ENCODE measurements at regions not wholly inside any gene's neighbourhood (a gene's known extent, or its start where the extent isn't known, plus 50 kb on each side); places are given as distances from the start of the nearest gene placed in this dataset.

GRCh38 chr13:50644081-50644871, 199.2 kb downstream of the DLEU7 start:
- H3K4me3 ChIP-seq (replicated peaks; ENCODE audit: low read depth, low read length): no peak overlapping the region
- no peak for DNase-seq (ENCODE audit: extremely low read depth, low read depth)
- no peak for TF ChIP-seq CTCF (IDR thresholded peaks at IDR 0.05; ENCODE audit: low read depth, low read length, missing control alignments)

GRCh38 chr13:50645092-50645491, 198.4 kb downstream of the DLEU7 start:
- H3K4me3 ChIP-seq (replicated peaks; ENCODE audit: low read depth, low read length): no peak overlapping the region
- DNase-seq (ENCODE audit: extremely low read depth, low read depth): no peak

GRCh38 chr13:50646070-50646469, 197.4 kb downstream of the DLEU7 start:
- no peak for DNase-seq (ENCODE audit: extremely low read depth, low read depth)
- no peak for TF ChIP-seq CTCF (IDR thresholded peaks at IDR 0.05; ENCODE audit: low read depth, low read length, missing control alignments)

More at GRCh38 chr13:50645092-50645491, 198.4 kb downstream of the DLEU7 start:
- TF ChIP-seq CTCF (IDR thresholded peaks at IDR 0.05; ENCODE audit: low read depth, low read length, missing control alignments): no peak

GRCh38 chr13:50649211-50649610, 194.3 kb downstream of the DLEU7 start:
- no peak overlapping the region for H3K4me3 ChIP-seq (replicated peaks; ENCODE audit: low read depth, low read length)
- no peak for TF ChIP-seq CTCF (IDR thresholded peaks at IDR 0.05; ENCODE audit: low read depth, low read length, missing control alignments)
- no peak for DNase-seq (ENCODE audit: extremely low read depth, low read depth)

More at GRCh38 chr13:50646070-50646469, 197.4 kb downstream of the DLEU7 start:
- H3K4me3 ChIP-seq (replicated peaks; ENCODE audit: low read depth, low read length): no peak overlapping the region

GRCh38 chr13:50650592-50651504, 192.6 kb downstream of the DLEU7 start:
- TF ChIP-seq CTCF (IDR thresholded peaks at IDR 0.05; ENCODE audit: low read depth, low read length, missing control alignments): no peak
- no peak for DNase-seq (ENCODE audit: extremely low read depth, low read depth)
- H3K4me3 ChIP-seq (replicated peaks; ENCODE audit: low read depth, low read length): no peak overlapping the region

GRCh38 chr13:50651922-50652321, 191.6 kb downstream of the DLEU7 start:
- TF ChIP-seq CTCF (IDR thresholded peaks at IDR 0.05; ENCODE audit: low read depth, low read length, missing control alignments): no peak
- no peak overlapping the region for H3K4me3 ChIP-seq (replicated peaks; ENCODE audit: low read depth, low read length)
- DNase-seq (ENCODE audit: extremely low read depth, low read depth): no peak
